ENCODE measurements at regions not wholly inside any gene's neighbourhood (a gene's known extent, or its start where the extent isn't known, plus 50 kb on each side); places are given as distances from the start of the nearest gene placed in this dataset.

- no peak for TF ChIP-seq EZH2 (IDR thresholded peaks at IDR 0.05; ENCODE audit: insufficient read depth, poor library complexity, severe bottlenecking)
- no peak for TF ChIP-seq EZH2phosphoT487 (IDR thresholded peaks at IDR 0.05; ENCODE audit: insufficient read depth, low read depth)
These were observed 286.3 kb upstream of the FN1 start for GRCh38 chr2:215722125-215722524.
